ENCODE measurements at regions not wholly inside any gene's neighbourhood (a gene's known extent, or its start where the extent isn't known, plus 50 kb on each side); places are given as distances from the start of the nearest gene placed in this dataset.
"Not testable (repeated sequence)": the region's sequence is repeated elsewhere in the genome, so short reads cannot be mapped to it uniquely, and the experiment has no call there.

DNA sequence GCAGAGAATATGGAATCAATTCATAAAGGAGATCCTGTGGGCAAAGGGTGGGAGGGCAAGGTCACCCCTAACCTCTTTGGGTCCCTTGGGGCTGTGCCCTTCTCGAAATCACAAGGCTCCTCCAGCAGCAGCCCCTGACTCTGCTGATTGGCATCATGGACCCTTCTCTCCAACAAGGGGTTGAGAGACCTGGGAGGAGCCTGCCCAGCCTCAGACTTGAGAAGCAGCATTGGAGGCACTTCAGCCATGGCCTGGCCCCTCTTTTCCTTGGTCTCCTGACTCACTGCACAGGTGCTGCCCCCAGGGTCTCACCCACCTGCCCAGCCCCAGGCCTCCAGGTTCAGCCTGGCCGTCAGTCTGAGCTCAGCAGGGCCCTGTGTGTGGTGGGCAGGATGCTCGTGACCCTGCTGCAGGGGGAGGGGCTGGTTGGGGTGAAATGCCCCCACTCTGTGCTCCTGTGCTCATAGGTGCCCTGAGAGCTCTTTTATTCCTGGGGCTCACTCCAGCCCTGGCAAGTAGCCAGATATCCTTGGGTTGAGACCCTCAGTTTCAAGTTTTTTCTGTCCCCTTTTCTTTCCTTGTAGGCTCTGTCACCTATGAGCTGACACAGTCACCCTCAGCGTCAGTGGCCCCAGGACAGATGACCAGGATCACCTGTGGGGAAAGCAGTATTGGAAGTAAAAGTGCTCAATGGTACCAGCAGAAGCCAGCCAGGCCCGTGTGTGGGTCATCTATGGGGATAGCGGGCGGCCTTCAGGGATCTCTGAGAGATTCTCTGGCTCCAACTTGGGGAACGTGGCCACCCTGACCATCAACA, 110.8 kb downstream of the GGTLC2 start:
- H3K4me3 ChIP-seq (ENCODE audit: insufficient read depth in 1 of 2, low read depth in 1 of 2, low read length in 2 of 2), result no peak overlapping the region
- no peak overlapping the region for H3K18ac ChIP-seq (ENCODE audit: low read depth in 1 of 2, low read length in 2 of 2)
- no peak overlapping the region for H2BK120ac ChIP-seq (ENCODE audit: low read depth, low read length)
- H2BK15ac ChIP-seq (ENCODE audit: low read depth, poor library complexity, severe bottlenecking), result no peak overlapping the region
- no peak overlapping the region for H4K8ac ChIP-seq (ENCODE audit: low read length)
- no peak overlapping the region for H3K4me2 ChIP-seq (ENCODE audit: low read length, poor library complexity, severe bottlenecking)
- no peak overlapping the region for H3K9ac ChIP-seq (ENCODE audit: low read length)
- H3K23ac ChIP-seq (ENCODE audit: low read length in 2 of 2), result no peak overlapping the region
- H3K27ac ChIP-seq (ENCODE audit: low read length, poor library complexity, severe bottlenecking), result no peak overlapping the region
- no peak overlapping the region for H2AK5ac ChIP-seq (ENCODE audit: low read length, severe bottlenecking)
- H3K9me3 ChIP-seq (ENCODE audit: control insufficient read depth, low read length), result no peaks in the 10 kb centered on the region
- no peak overlapping the region for H2BK12ac ChIP-seq (ENCODE audit: low read length in 2 of 2)
- WGBS, result 33% methylated on average over 8 of the region's 8 CpGs
- peaks cover 6 to 9% of the 10 kb centered on the region in 2 experiments for H3K27me3 ChIP-seq (ENCODE audit: control insufficient read depth in 1 of 2, insufficient read depth in 1 of 2, low read length in 2 of 2)
- no peak overlapping the region for H3K4ac ChIP-seq (ENCODE audit: low read depth in 1 of 2, low read length in 2 of 2)
- H3K4me1 ChIP-seq (ENCODE audit: control insufficient read depth, insufficient read depth, low read depth, low read length), result no peaks in the 10 kb centered on the region
- H2BK5ac ChIP-seq (ENCODE audit: low read depth, low read length, poor library complexity, severe bottlenecking), result no peak overlapping the region
- H3K36me3 ChIP-seq (ENCODE audit: control insufficient read depth in 1 of 2, insufficient read depth in 2 of 2, low read depth in 1 of 2, low read length in 2 of 2), result no peaks in the 10 kb centered on the region
- no peak overlapping the region for H3K14ac ChIP-seq (ENCODE audit: low read length in 2 of 2)
- H3K79me1 ChIP-seq (replicated peaks; ENCODE audit: low read length, poor library complexity, severe bottlenecking), result no peaks in the 10 kb centered on the region
- no peak for DNase-seq
- H2AFZ ChIP-seq (ENCODE audit: low read depth, low read length), result no peak overlapping the region
- H4K91ac ChIP-seq (ENCODE audit: low read length), result no peak overlapping the region

DNA sequence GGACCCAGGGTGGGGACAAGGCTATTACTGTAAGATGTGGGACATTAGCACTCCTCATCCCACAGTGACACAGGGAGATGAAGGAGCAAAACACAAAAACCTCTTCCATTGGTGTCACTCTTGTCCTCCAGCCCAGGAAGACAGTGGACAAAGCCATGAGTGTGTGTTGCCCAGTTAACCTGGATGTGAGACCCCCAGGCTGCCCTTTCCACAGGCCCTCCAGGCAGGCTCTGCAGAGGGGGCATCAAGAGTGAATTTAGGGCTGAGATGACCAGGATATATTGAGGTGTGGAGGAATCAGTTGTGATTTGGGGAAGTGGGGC, 111.3 kb downstream of the GGTLC2 start:
- Histone ChIP-seq H4K8ac (ENCODE audit: low read length) (no peak overlapping the region), H3K27me3 (ENCODE audit: control insufficient read depth in 1 of 2, insufficient read depth in 1 of 2, low read length in 2 of 2) (peaks cover 6 to 9% of the 10 kb centered on the region in 2 experiments), H3K36me3 (ENCODE audit: control insufficient read depth in 1 of 2, insufficient read depth in 2 of 2, low read depth in 1 of 2, low read length in 2 of 2) (no peaks in the 10 kb centered on the region), H3K79me1 (replicated peaks; ENCODE audit: low read length, poor library complexity, severe bottlenecking) (no peaks in the 10 kb centered on the region), H3K4me1 (ENCODE audit: control insufficient read depth, insufficient read depth, low read depth, low read length) (no peaks in the 10 kb centered on the region), H3K9me3 (ENCODE audit: control insufficient read depth, low read length) (no peaks in the 10 kb centered on the region), H3K14ac (ENCODE audit: low read length in 2 of 2) (no peak overlapping the region), H2BK120ac (ENCODE audit: low read depth, low read length) (no peak overlapping the region), H3K27ac (ENCODE audit: low read length, poor library complexity, severe bottlenecking) (no peak overlapping the region), H3K4me2 (ENCODE audit: low read length, poor library complexity, severe bottlenecking) (no peak overlapping the region), H3K4me3 (ENCODE audit: insufficient read depth in 1 of 2, low read depth in 1 of 2, low read length in 2 of 2) (no peak overlapping the region), H4K91ac (ENCODE audit: low read length) (no peak overlapping the region), H2BK12ac (ENCODE audit: low read length in 2 of 2) (no peak overlapping the region), H2AFZ (ENCODE audit: low read depth, low read length) (no peak overlapping the region), H2BK5ac (ENCODE audit: low read depth, low read length, poor library complexity, severe bottlenecking) (no peak overlapping the region), H3K4ac (ENCODE audit: low read depth in 1 of 2, low read length in 2 of 2) (no peak overlapping the region), H2BK15ac (ENCODE audit: low read depth, poor library complexity, severe bottlenecking) (no peak overlapping the region), H3K9ac (ENCODE audit: low read length) (no peak overlapping the region), H3K18ac (ENCODE audit: low read depth in 1 of 2, low read length in 2 of 2) (no peak overlapping the region), H3K23ac (ENCODE audit: low read length in 2 of 2) (no peak overlapping the region), H2AK5ac (ENCODE audit: low read length, severe bottlenecking) (no peak overlapping the region)
- DNase-seq, result no peak

DNA sequence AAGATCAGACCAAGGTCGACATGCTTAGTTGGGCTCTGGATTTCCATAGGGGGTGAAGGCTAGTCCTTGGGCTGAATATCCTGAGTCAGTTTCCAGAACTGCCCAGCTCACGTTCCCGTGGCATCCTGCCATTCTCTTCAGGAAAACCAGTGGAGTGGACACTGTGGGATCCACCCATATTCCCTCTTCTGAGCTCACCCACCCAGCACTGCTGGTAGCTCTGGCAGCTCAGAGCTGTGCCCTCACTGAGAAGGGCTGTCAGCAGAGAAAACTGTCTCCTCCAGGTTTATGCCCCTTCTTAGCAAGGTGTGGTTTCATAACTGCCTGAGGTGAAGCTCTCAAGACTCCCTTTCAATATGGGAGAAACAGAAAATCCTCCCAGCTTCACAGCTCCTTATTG, 111.7 kb downstream of the GGTLC2 start:
- DNase-seq, result no peak
- no peak overlapping the region for H3K4me2 ChIP-seq (ENCODE audit: low read length, poor library complexity, severe bottlenecking)
- no peaks in the 10 kb centered on the region for H3K9me3 ChIP-seq (ENCODE audit: control insufficient read depth, low read length)
- no peaks in the 10 kb centered on the region for H3K36me3 ChIP-seq (ENCODE audit: control insufficient read depth in 1 of 2, insufficient read depth in 2 of 2, low read depth in 1 of 2, low read length in 2 of 2)
- H3K27ac ChIP-seq (ENCODE audit: low read length, poor library complexity, severe bottlenecking), result no peak overlapping the region
- H2BK120ac ChIP-seq (ENCODE audit: low read depth, low read length), result no peak overlapping the region
- H3K27me3 ChIP-seq (ENCODE audit: control insufficient read depth in 1 of 2, insufficient read depth in 1 of 2, low read length in 2 of 2), result peaks cover 6 to 9% of the 10 kb centered on the region in 2 experiments
- no peak overlapping the region for H2AFZ ChIP-seq (ENCODE audit: low read depth, low read length)
- H2BK12ac ChIP-seq (ENCODE audit: low read length in 2 of 2), result no peak overlapping the region
- H3K4ac ChIP-seq (ENCODE audit: low read depth in 1 of 2, low read length in 2 of 2), result no peak overlapping the region
- no peak overlapping the region for H3K18ac ChIP-seq (ENCODE audit: low read depth in 1 of 2, low read length in 2 of 2)
- H3K9ac ChIP-seq (ENCODE audit: low read length), result no peak overlapping the region
- H3K23ac ChIP-seq (ENCODE audit: low read length in 2 of 2), result no peak overlapping the region
- no peak overlapping the region for H4K91ac ChIP-seq (ENCODE audit: low read length)
- H4K8ac ChIP-seq (ENCODE audit: low read length), result no peak overlapping the region
- H3K4me1 ChIP-seq (ENCODE audit: control insufficient read depth, insufficient read depth, low read depth, low read length), result no peaks in the 10 kb centered on the region
- H2AK5ac ChIP-seq (ENCODE audit: low read length, severe bottlenecking), result no peak overlapping the region
- no peak overlapping the region for H3K4me3 ChIP-seq (ENCODE audit: insufficient read depth in 1 of 2, low read depth in 1 of 2, low read length in 2 of 2)
- no peak overlapping the region for H2BK15ac ChIP-seq (ENCODE audit: low read depth, poor library complexity, severe bottlenecking)
- WGBS, result 28% methylated on average over 3 of the region's 3 CpGs
- no peak overlapping the region for H2BK5ac ChIP-seq (ENCODE audit: low read depth, low read length, poor library complexity, severe bottlenecking)
- no peaks in the 10 kb centered on the region for H3K79me1 ChIP-seq (replicated peaks; ENCODE audit: low read length, poor library complexity, severe bottlenecking)
- H3K14ac ChIP-seq (ENCODE audit: low read length in 2 of 2), result no peak overlapping the region

DNA sequence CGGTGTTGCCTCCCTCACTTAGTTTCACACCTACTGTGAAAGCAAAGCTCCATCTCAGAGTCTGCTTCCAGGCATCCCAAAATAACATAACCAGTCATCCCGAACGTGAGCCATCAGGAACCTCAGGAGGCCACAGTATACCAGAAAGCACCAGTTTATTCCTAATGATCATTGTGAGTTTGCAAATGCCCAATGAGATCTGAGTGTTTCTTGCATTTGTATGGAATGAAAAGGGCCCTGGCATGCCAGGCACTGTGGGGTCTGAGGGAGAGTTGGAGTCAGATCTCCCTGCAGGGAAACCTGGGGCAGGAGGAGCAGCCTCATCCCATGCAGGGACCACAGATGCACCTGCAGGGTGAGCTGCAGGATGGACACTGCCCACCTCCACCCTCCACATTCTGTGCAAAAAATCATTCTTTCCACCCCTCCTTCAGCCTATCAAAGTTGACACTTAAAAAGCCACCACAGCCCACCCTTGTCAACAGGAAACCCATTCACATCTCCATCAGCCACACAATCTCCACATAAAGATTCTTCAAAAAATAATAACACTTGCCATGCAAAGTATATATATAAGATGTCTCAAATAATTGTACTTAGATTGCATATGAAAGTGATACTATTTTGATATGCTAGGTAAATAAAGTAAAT, 112.3 kb downstream of the GGTLC2 start:
- not testable (repeated sequence) for H3K4ac ChIP-seq (ENCODE audit: low read depth in 1 of 2, low read length in 2 of 2); H2AFZ ChIP-seq (ENCODE audit: low read depth, low read length); H2BK120ac ChIP-seq (ENCODE audit: low read depth, low read length); H3K4me1 ChIP-seq (ENCODE audit: control insufficient read depth, insufficient read depth, low read depth, low read length); H2BK5ac ChIP-seq (ENCODE audit: low read depth, low read length, poor library complexity, severe bottlenecking); H2BK15ac ChIP-seq (ENCODE audit: low read depth, poor library complexity, severe bottlenecking); H3K4me3 ChIP-seq (ENCODE audit: insufficient read depth in 1 of 2, low read depth in 1 of 2, low read length in 2 of 2); H2AK5ac ChIP-seq (ENCODE audit: low read length, severe bottlenecking); H2BK12ac ChIP-seq (ENCODE audit: low read length in 2 of 2); DNase-seq; H3K27me3 ChIP-seq (ENCODE audit: control insufficient read depth in 1 of 2, insufficient read depth in 1 of 2, low read length in 2 of 2); H3K9me3 ChIP-seq (ENCODE audit: control insufficient read depth, low read length); H3K9ac ChIP-seq (ENCODE audit: low read length); H3K18ac ChIP-seq (ENCODE audit: low read depth in 1 of 2, low read length in 2 of 2); H3K23ac ChIP-seq (ENCODE audit: low read length in 2 of 2); H3K79me1 ChIP-seq (replicated peaks; ENCODE audit: low read length, poor library complexity, severe bottlenecking); H3K4me2 ChIP-seq (ENCODE audit: low read length, poor library complexity, severe bottlenecking); H4K91ac ChIP-seq (ENCODE audit: low read length); H3K14ac ChIP-seq (ENCODE audit: low read length in 2 of 2); H3K27ac ChIP-seq (ENCODE audit: low read length, poor library complexity, severe bottlenecking); H4K8ac ChIP-seq (ENCODE audit: low read length); H3K36me3 ChIP-seq (ENCODE audit: control insufficient read depth in 1 of 2, insufficient read depth in 2 of 2, low read depth in 1 of 2, low read length in 2 of 2)
- 40% methylated on average over 3 of the region's 3 CpGs for WGBS

All from mesenchymal stem cell (in vitro differentiated cells and primary cell).